HepG2 (cell line): ENCODE measurements at regions not wholly inside any gene's neighbourhood (a gene's known extent, or its start where the extent isn't known, plus 50 kb on each side); places are given as distances from the start of the nearest gene placed in this dataset.

Experiments used
- ETS1 ChIP-seq: sonication (generic); formaldehyde crosslinking; IDR thresholded peaks from 2 replicates; pipeline ENCODE4 v1.4.0; 2020; ENCODE audit warnings: missing genetic modification reagents
- ETV5 ChIP-seq: IDR thresholded peaks from 2 replicates; pipeline ENCODE4 v1.6.1; 2018; ENCODE audit warnings: missing biosample characterization, missing genetic modification reagents, inconsistent platforms, borderline replicate concordance
- IRF2 ChIP-seq: IDR thresholded peaks from 2 replicates; pipeline ENCODE4 v1.6.1; 2018; ENCODE audit warnings: missing genetic modification reagents, missing compliant biosample characterization
- KLF13 ChIP-seq: sonication (generic); formaldehyde crosslinking; IDR thresholded peaks from 2 replicates; pipeline ENCODE4 v1.4.0; 2020; ENCODE audit warnings: mild to moderate bottlenecking, missing genetic modification reagents
- ONECUT2 ChIP-seq: sonication (generic); formaldehyde crosslinking; IDR thresholded peaks from 2 replicates; pipeline ENCODE4 v1.4.0; 2020; ENCODE audit warnings: missing genetic modification reagents
- ZBED4 ChIP-seq: sonication (generic); formaldehyde crosslinking; IDR thresholded peaks from 2 replicates; pipeline ENCODE4 v1.4.0; 2020; ENCODE audit warnings: missing genetic modification reagents, borderline replicate concordance
- ZIK1 ChIP-seq: sonication (generic); formaldehyde crosslinking; IDR thresholded peaks from 2 replicates; pipeline ENCODE4 v1.5.0; 2020; ENCODE audit warnings: mild to moderate bottlenecking, low read depth, missing genetic modification reagents, borderline replicate concordance
- ZNF142 ChIP-seq: sonication (generic); formaldehyde crosslinking; IDR thresholded peaks from 2 replicates; pipeline ENCODE4 v1.4.0; 2020; ENCODE audit warnings: missing genetic modification reagents
- ZNF761 ChIP-seq: sonication (generic); formaldehyde crosslinking; conservative IDR thresholded peaks from 2 replicates; pipeline ENCODE4 v1.4.0; 2020; ENCODE audit warnings: mild to moderate bottlenecking, missing genetic modification reagents

- no peak for TF ChIP-seq ZNF761
- TF ChIP-seq ETS1 (CRISPR knock-in tag): no peak
- no peak for TF ChIP-seq ETV5 (CRISPR knock-in tag)
- TF ChIP-seq ZNF142 (CRISPR knock-in tag): no peak
- TF ChIP-seq ONECUT2 (CRISPR knock-in tag): no peak
- no peak for TF ChIP-seq KLF13 (CRISPR knock-in tag)
- TF ChIP-seq ZBED4 (CRISPR knock-in tag): no peak
- TF ChIP-seq ZIK1: no peak
- TF ChIP-seq IRF2 (CRISPR knock-in tag): no peak
Observed at GRCh38 chr12:124411281-124411878, 116.5 kb downstream of the RFLNA start (continued).
